BJ (cell line): ENCODE measurements at regions not wholly inside any gene's neighbourhood (a gene's known extent, or its start where the extent isn't known, plus 50 kb on each side); places are given as distances from the start of the nearest gene placed in this dataset.

Source experiments
- CTCF ChIA-PET: fragments of 350-600 bp; formaldehyde crosslinking; extraction: SDS; loops from one replicate; lab custom pipeline; 2021; ENCODE audit warnings: antibody characterized with exemption, inconsistent platforms; lab: Yijun Ruan, JAX
- POLR2A ChIA-PET: fragments of 300-600 bp; sonication (Branson Sonifier 250); formaldehyde crosslinking; extraction: SDS; loops from one replicate; lab custom pipeline; 2021; ENCODE audit warnings: antibody characterized with exemption; lab: Charles Lee
- DNase-seq: peaks from one replicate; pipeline ENCODE4 v3.0.0-alpha.2; 2011; ENCODE audit warnings: low read depth
- H3K27me3 ChIP-seq: 2 replicates; pipeline ENCODE4 v1.6.0; 2011; ENCODE audit warnings: low read length; ENCODE audit not compliant: control insufficient read depth, insufficient read depth
- H3K36me3 ChIP-seq: 2 replicates; pipeline ENCODE4 v1.5.1; 2011; ENCODE audit warnings: low read length; ENCODE audit not compliant: control insufficient read depth, insufficient read depth
- H3K4me3 ChIP-seq: 2 replicates; pipeline ENCODE4 v1.5.1; 2011; ENCODE audit warnings: low read depth, mild to moderate bottlenecking, control low read depth, low read length
- CTCF ChIP-seq: IDR thresholded peaks from 2 replicates; pipeline ENCODE4 v1.5.1; 2011; ENCODE audit warnings: low read depth, mild to moderate bottlenecking, control low read depth, inconsistent platforms, low read length, moderate library complexity; ENCODE audit not compliant: insufficient read depth

- no peak for DNase-seq
- Histone ChIP-seq H3K4me3 (no peak overlapping the region), H3K27me3 (no peaks in the 10 kb centered on the region; the same call in 1 of the 2 replicates), H3K36me3 (no peaks in the 10 kb centered on the region)
- TF ChIP-seq CTCF: no peak
- ChIA-PET POLR2A (interaction anchor here (0.6 kb wide), 1 partner anchor 88 kb away, joined by 5 read pairs; no protein-coding TSS in a partner anchor), CTCF (no interaction called here)
These were observed 218.4 kb upstream of the TRIB2 start for GRCh38 chr2:12498286-12498685.

GRCh38 chr2:12498704-12499103, 218.0 kb upstream of the TRIB2 start:
- CTCF ChIA-PET: interaction anchor here (0.8 kb wide), 1 partner anchor 508 kb away, joined by 3 read pairs; no protein-coding TSS in a partner anchor
- H3K36me3 ChIP-seq: no peaks in the 10 kb centered on the region
- no peak overlapping the region for H3K4me3 ChIP-seq
- POLR2A ChIA-PET: interaction anchor here (0.6 kb wide), 1 partner anchor 88 kb away, joined by 5 read pairs; no protein-coding TSS in a partner anchor
- H3K27me3 ChIP-seq: no peaks in the 10 kb centered on the region; the same call in 1 of the 2 replicates
- no peak for TF ChIP-seq CTCF
- DNase-seq: no peak

- TF ChIP-seq CTCF: no peak
- DNase-seq: no peak
- Histone ChIP-seq H3K4me3 (no peak overlapping the region), H3K27me3 (no peaks in the 10 kb centered on the region; the same call in 1 of the 2 replicates), H3K36me3 (no peaks in the 10 kb centered on the region)
- ChIA-PET POLR2A (no interaction called here), CTCF (interaction anchor here (0.6 to 1.0 kb wide), 2 partner anchors 9 to 63 kb away, joined by 3 to 4 read pairs; no protein-coding TSS in a partner anchor)
These were observed 215.8 kb upstream of the TRIB2 start for GRCh38 chr2:12500899-12501298.

- no peak for DNase-seq
- POLR2A ChIA-PET: no interaction called here
- no peaks in the 10 kb centered on the region for H3K36me3 ChIP-seq
- no peaks in the 10 kb centered on the region for H3K27me3 ChIP-seq
- no peak for TF ChIP-seq CTCF
- CTCF ChIA-PET: interaction anchor here (1.0 kb wide), 1 partner anchor 10 kb away, joined by 3 read pairs; no protein-coding TSS in a partner anchor
- H3K4me3 ChIP-seq: no peak overlapping the region
These were observed 215.1 kb upstream of the TRIB2 start for GRCh38 chr2:12501469-12502158.

- TF ChIP-seq CTCF: no peak
- CTCF ChIA-PET: no interaction called here
- DNase-seq: no peak
- H3K36me3 ChIP-seq: no peaks in the 10 kb centered on the region
- POLR2A ChIA-PET: no interaction called here
- no peak overlapping the region for H3K4me3 ChIP-seq
- H3K27me3 ChIP-seq: no peaks in the 10 kb centered on the region
These were observed 214.0 kb upstream of the TRIB2 start for GRCh38 chr2:12502759-12503158.
